ENCODE measurements at regions not wholly inside any gene's neighbourhood (a gene's known extent, or its start where the extent isn't known, plus 50 kb on each side); places are given as distances from the start of the nearest gene placed in this dataset.

DNA sequence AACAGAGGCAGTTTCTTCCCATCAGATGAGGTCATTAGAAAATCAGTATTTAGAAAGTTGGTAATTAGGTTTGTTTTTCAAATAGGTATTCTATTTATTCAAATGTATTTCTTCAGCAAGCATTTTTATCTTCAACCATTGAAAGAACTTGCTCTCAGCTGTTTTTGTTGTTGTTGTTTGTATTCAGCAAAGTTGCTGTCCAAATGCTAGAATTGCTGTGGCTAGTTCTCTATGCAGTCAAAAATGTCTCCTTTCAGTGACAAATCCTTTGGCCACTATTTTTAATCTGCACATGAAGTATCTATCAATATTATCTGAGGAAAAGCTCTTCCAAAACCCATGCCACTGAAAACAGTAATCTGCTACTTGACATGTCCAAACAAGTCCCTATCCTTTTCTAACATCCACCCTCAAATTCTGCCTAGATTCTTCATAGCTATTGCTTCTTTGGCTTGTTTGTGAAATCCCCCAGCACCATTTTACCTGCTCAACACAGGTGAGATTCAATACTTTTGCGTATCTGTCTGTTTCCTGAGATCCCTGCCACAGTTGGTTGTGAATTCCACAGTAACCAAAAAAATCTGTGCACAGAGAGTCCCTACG is 1005.4 kb downstream of the GRIK2 start:
- Histone ChIP-seq H3K9ac (ENCODE audit: insufficient read depth in 1 of 2, low read length in 2 of 2) (no peak overlapping the region), H3K27me3 (ENCODE audit: control insufficient read depth in 3 of 3, insufficient read depth in 3 of 3, low read length in 2 of 3) (no peaks in the 10 kb centered on the region), H3K4me1 (ENCODE audit: control insufficient read depth in 5 of 5, insufficient read depth in 5 of 5, low read length in 5 of 5) (no peaks in the 10 kb centered on the region), H3K27ac (ENCODE audit: low read depth in 1 of 2, low read length in 1 of 2) (no peak overlapping the region), H3K36me3 (ENCODE audit: control insufficient read depth in 4 of 4, insufficient read depth in 4 of 4, low read length in 4 of 4) (no peaks in the 10 kb centered on the region), H3K9me3 (ENCODE audit: control insufficient read depth in 4 of 4, insufficient read depth in 3 of 4, low read length in 3 of 4) (no peaks in the 10 kb centered on the region), H3K4me3 (no peak overlapping the region)
- DNase-seq (no peak), ATAC-seq (ENCODE audit: insufficient read depth, low FRiP score) (no peak)
- WGBS, 2 donors, result 26 to 40% methylated on average over 2 of the region's 2 CpGs
- TF ChIP-seq, protein P1, sequence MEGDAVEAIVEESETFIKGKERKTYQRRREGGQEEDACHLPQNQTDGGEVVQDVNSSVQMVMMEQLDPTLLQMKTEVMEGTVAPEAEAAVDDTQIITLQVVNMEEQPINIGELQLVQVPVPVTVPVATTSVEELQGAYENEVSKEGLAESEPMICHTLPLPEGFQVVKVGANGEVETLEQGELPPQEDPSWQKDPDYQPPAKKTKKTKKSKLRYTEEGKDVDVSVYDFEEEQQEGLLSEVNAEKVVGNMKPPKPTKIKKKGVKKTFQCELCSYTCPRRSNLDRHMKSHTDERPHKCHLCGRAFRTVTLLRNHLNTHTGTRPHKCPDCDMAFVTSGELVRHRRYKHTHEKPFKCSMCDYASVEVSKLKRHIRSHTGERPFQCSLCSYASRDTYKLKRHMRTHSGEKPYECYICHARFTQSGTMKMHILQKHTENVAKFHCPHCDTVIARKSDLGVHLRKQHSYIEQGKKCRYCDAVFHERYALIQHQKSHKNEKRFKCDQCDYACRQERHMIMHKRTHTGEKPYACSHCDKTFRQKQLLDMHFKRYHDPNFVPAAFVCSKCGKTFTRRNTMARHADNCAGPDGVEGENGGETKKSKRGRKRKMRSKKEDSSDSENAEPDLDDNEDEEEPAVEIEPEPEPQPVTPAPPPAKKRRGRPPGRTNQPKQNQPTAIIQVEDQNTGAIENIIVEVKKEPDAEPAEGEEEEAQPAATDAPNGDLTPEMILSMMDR (IDR thresholded peaks at IDR 0.05; ENCODE audit: control extremely low read depth, extremely low read depth), result no peak

DNA sequence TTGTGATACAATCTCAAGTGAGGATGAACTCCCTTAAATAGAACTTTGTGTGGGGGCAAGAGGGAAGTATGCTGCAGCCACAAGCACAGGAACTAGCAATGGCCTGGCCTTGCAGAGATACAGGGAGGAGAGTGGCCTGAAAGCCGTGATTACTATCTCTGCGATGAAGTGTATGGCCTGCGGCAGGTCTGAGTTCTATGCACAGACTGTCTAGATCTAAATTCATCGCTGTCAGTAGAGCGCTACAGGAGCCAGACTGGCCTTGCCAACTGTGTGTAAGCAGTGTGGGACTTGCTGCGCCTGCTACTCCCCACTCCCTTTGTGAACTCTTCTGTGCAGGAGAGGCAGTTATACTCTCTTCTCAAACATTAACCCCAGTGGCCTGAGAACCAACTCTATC is 997.0 kb downstream of the GRIK2 start:
- Histone ChIP-seq H3K27ac (ENCODE audit: low read depth in 1 of 2, low read length in 1 of 2) (no peak overlapping the region), H3K4me1 (ENCODE audit: control insufficient read depth in 5 of 5, insufficient read depth in 5 of 5, low read length in 5 of 5) (no peaks in the 10 kb centered on the region), H3K36me3 (ENCODE audit: control insufficient read depth in 4 of 4, insufficient read depth in 4 of 4, low read length in 4 of 4) (no peaks in the 10 kb centered on the region), H3K27me3 (ENCODE audit: control insufficient read depth in 3 of 3, insufficient read depth in 3 of 3, low read length in 2 of 3) (no peaks in the 10 kb centered on the region), H3K9me3 (ENCODE audit: control insufficient read depth in 4 of 4, insufficient read depth in 3 of 4, low read length in 3 of 4) (peaks cover 0 to 4% (median 0%) of the 10 kb centered on the region in 4 donors), H3K9ac (ENCODE audit: insufficient read depth in 1 of 2, low read length in 2 of 2) (no peak overlapping the region), H3K4me3 (no peak overlapping the region)
- no peak for ATAC-seq (ENCODE audit: insufficient read depth, low FRiP score)
- TF ChIP-seq, protein P1 (IDR thresholded peaks at IDR 0.05; ENCODE audit: control extremely low read depth, extremely low read depth), result no peak
- 66 to 80% methylated on average over 6 of the region's 6 CpGs for WGBS, 2 donors
- DNase-seq, result no peak

DNA sequence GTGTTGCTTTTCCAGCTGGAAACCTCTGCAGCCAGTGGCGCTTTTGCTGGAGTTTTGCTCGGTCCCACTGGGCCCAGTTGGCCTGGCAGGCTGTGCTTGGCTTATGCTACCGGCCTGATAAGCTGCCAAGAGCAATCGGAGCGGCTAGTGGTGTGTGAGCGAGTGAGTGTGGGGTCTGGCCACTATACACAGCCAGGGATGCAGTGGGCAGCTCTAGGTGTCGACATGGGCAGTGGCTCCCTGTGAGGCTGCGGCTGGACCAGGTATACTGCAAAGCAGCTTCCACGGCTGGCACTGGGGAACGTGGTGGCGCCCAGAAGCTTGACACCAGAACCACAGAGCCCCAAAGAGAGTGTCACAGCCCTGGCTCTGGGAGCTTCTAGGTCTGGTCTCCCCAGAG is 996.5 kb downstream of the GRIK2 start:
- TF ChIP-seq, protein P1 (IDR thresholded peaks at IDR 0.05; ENCODE audit: control extremely low read depth, extremely low read depth), result no peak
- H3K36me3 ChIP-seq (ENCODE audit: control insufficient read depth in 4 of 4, insufficient read depth in 4 of 4, low read length in 4 of 4), result no peaks in the 10 kb centered on the region
- peaks cover 0 to 4% (median 0%) of the 10 kb centered on the region in 4 donors for H3K9me3 ChIP-seq (ENCODE audit: control insufficient read depth in 4 of 4, insufficient read depth in 3 of 4, low read length in 3 of 4)
- no peak overlapping the region for H3K27ac ChIP-seq (ENCODE audit: low read depth in 1 of 2, low read length in 1 of 2)
- no peak overlapping the region for H3K9ac ChIP-seq (ENCODE audit: insufficient read depth in 1 of 2, low read length in 2 of 2)
- ATAC-seq (ENCODE audit: insufficient read depth, low FRiP score), result no peak
- 89% methylated on average over 11 of the region's 11 CpGs for WGBS, 2 donors
- no peak overlapping the region for H3K4me3 ChIP-seq
- DNase-seq, result no peak
- H3K27me3 ChIP-seq (ENCODE audit: control insufficient read depth in 3 of 3, insufficient read depth in 3 of 3, low read length in 2 of 3), result no peaks in the 10 kb centered on the region
- H3K4me1 ChIP-seq (ENCODE audit: control insufficient read depth in 5 of 5, insufficient read depth in 5 of 5, low read length in 5 of 5), result no peaks in the 10 kb centered on the region
